ENCODE measurements at regions not wholly inside any gene's neighbourhood (a gene's known extent, or its start where the extent isn't known, plus 50 kb on each side); places are given as distances from the start of the nearest gene placed in this dataset.
A peak's percentile ranks its signal among the peaks of the same experiment; 100 is the strongest.

DNA sequence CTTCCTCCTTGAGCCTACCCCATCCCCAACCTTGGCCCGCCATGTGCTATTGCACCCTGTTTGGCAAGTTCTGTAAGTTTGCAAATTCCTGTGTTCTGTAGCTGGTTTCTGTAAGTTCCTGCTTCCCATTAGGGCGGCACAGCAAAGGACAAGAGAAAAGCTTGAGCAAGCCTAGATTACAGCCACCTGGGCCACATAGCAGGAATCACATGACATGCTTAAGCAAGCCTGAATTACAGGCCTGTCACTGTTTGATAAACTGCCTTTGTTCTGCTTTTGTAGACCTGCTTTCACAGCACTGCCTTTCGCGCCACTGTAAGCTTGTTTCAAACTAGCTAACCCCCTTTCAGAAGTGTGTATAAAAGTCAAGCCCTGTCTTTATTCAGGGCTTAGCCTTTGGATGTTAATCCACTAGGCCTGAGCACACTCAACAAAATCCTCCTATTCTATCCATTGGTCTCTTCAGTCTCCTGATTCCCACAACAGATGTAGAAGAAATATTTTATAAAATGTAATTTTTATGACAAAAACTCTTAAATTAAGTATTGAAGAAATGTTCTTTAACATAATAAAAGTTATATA is 906.8 kb upstream of the NDST4 start:
- no peak for DNase-seq (ENCODE audit: low read depth)
- H3K4me3 ChIP-seq (ENCODE audit: low read length) = no peak overlapping the region
- TF ChIP-seq, protein P1, sequence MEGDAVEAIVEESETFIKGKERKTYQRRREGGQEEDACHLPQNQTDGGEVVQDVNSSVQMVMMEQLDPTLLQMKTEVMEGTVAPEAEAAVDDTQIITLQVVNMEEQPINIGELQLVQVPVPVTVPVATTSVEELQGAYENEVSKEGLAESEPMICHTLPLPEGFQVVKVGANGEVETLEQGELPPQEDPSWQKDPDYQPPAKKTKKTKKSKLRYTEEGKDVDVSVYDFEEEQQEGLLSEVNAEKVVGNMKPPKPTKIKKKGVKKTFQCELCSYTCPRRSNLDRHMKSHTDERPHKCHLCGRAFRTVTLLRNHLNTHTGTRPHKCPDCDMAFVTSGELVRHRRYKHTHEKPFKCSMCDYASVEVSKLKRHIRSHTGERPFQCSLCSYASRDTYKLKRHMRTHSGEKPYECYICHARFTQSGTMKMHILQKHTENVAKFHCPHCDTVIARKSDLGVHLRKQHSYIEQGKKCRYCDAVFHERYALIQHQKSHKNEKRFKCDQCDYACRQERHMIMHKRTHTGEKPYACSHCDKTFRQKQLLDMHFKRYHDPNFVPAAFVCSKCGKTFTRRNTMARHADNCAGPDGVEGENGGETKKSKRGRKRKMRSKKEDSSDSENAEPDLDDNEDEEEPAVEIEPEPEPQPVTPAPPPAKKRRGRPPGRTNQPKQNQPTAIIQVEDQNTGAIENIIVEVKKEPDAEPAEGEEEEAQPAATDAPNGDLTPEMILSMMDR (conservative IDR thresholded peaks at IDR 0.05; ENCODE audit: low read depth, low read length) = no peak

DNA sequence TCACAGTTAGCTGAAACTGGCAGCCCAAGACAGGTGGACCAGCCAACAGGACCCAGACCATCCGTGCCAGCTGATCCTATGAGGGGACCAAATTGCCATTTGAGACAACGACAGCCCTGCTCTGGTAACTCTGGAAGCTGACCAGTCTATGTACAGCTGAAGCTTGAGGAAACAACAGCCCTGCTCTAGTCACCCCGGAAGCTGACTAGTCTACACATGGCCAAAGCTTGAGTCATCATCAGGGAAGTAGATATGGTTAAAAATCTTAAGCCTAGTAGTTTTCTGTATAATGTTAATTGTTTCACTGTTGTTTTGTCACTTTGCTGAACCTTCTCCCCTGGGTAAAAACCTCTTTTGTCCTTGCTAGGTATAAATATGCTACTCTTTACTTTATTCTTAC is 905.4 kb upstream of the NDST4 start:
- DNase-seq (ENCODE audit: low read depth) = no peak
- no peak overlapping the region for H3K4me3 ChIP-seq (ENCODE audit: low read length)
- TF ChIP-seq, protein P1 (conservative IDR thresholded peaks at IDR 0.05; ENCODE audit: low read depth, low read length) = no peak

DNA sequence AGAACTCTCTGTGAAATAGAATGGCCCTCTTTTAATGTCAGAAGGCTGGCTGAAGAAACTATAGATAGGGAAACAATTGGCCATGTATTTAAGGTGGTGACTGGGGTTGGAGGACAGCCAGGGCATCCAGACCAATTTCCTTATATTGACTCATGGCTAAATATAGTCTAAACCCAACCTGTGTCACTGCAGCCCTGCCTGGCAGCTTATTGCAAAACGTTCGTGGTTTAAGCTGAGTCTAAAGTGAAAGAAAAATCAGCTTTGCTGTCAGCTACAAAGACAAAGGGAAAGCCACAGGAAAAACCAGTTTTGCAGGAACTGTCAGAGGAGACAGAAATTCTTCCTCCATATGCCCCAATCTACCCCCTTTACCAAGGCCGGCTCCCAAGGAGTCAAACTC is 902.8 kb upstream of the NDST4 start:
- H3K4me3 ChIP-seq (ENCODE audit: low read length) = no peak overlapping the region
- TF ChIP-seq, protein P1 (conservative IDR thresholded peaks at IDR 0.05; ENCODE audit: low read depth, low read length) = no peak
- peak; percentile 25 for DNase-seq (ENCODE audit: low read depth)

DNA sequence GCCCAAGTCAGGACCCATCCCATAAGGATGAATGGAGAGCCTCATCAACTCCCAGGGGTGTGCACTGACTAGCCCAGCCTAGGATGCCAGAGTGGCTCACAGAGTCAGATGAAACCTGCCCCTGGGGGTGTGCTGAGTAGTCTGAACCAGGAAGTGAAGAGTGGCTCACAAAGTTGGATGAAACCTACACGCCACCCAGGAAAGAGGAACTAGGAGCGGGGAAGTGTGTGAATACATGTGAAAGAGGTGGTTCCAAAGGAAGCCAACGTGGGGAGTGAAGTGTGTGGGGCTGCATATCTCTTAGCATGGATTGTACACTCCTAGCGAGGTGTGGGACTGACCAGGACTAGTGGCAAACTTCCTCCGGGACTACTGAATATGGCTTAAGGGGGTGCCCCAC is 902.1 kb upstream of the NDST4 start:
- no peak for DNase-seq (ENCODE audit: low read depth)
- H3K4me3 ChIP-seq (ENCODE audit: low read length) = no peak overlapping the region
- TF ChIP-seq, protein P1 (conservative IDR thresholded peaks at IDR 0.05; ENCODE audit: low read depth, low read length) = no peak

DNA sequence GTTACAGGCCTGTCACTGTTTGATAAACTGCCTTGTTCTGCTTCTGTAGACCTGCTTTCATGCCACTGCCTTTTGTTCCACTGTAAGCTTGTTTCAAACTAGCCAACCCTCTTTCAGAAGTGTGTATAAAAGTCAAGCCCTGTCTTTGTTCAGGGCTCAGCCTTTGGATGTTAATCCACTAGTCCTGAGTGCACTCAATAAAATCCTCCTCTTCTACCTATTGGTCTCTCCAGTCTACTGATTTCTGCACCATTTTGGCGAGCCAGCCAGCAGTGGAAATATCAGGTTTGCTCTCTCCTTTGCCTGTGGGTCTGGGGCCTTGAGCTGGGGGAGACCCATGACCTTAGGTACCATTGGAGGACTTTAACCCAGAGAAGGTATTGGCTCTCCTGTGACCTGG is 901.6 kb upstream of the NDST4 start:
- TF ChIP-seq, protein P1 (conservative IDR thresholded peaks at IDR 0.05; ENCODE audit: low read depth, low read length) = no peak
- H3K4me3 ChIP-seq (ENCODE audit: low read length) = no peak overlapping the region
- DNase-seq (ENCODE audit: low read depth) = no peak

DNA sequence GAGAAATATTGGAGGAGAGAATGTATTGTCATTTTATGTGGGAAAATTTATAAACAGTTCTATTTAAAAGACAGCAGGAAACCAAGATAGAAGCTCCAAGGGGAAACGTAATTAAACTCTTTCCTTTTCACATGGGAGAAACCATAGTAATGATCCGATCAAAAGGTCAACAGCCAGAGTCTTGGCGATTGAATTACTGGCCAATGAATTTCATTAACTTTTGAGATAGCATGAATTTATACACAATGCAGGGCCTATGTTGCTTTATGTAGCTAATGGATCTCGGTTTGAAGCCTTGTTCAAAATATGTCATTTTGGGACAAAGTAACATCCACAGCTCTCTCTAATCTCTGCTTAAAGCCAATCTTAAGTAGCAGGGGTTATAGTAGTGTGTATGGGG is 897.5 kb upstream of the NDST4 start:
- TF ChIP-seq, protein P1 (conservative IDR thresholded peaks at IDR 0.05; ENCODE audit: low read depth, low read length) = no peak
- DNase-seq (ENCODE audit: low read depth) = no peak
- no peak overlapping the region for H3K4me3 ChIP-seq (ENCODE audit: low read length)

DNA sequence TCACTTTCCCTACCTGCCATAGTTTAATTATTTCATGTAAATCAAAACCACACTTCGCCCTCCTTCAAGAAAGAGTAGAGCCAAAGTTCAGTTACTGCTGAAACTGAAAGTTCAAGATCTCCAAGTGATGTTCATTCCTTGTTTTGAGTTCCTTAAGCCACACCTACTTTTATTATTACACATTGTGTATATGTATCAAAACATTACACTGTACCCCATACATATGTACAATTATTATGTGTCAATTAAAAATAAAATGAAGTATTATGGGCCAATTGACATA is 892.3 kb upstream of the NDST4 start:
- H3K4me3 ChIP-seq (ENCODE audit: low read length) = no peak overlapping the region
- TF ChIP-seq, protein P1 (conservative IDR thresholded peaks at IDR 0.05; ENCODE audit: low read depth, low read length) = no peak
- no peak for DNase-seq (ENCODE audit: low read depth)

Data from retinal pigment epithelial cell (primary cell).